ENCODE measurements at regions not wholly inside any gene's neighbourhood (a gene's known extent, or its start where the extent isn't known, plus 50 kb on each side); places are given as distances from the start of the nearest gene placed in this dataset.

GRCh38 chr4:15354371-15355297 is 73.2 kb upstream of the C1QTNF7 start:
- no peak for TF ChIP-seq SIN3A (IDR thresholded peaks at IDR 0.05; ENCODE audit: low read depth, low read length)
- TF ChIP-seq, protein P1, sequence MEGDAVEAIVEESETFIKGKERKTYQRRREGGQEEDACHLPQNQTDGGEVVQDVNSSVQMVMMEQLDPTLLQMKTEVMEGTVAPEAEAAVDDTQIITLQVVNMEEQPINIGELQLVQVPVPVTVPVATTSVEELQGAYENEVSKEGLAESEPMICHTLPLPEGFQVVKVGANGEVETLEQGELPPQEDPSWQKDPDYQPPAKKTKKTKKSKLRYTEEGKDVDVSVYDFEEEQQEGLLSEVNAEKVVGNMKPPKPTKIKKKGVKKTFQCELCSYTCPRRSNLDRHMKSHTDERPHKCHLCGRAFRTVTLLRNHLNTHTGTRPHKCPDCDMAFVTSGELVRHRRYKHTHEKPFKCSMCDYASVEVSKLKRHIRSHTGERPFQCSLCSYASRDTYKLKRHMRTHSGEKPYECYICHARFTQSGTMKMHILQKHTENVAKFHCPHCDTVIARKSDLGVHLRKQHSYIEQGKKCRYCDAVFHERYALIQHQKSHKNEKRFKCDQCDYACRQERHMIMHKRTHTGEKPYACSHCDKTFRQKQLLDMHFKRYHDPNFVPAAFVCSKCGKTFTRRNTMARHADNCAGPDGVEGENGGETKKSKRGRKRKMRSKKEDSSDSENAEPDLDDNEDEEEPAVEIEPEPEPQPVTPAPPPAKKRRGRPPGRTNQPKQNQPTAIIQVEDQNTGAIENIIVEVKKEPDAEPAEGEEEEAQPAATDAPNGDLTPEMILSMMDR (IDR thresholded peaks at IDR 0.05 in 2 of 3, conservative IDR thresholded peaks at IDR 0.05 in 1 of 3; ENCODE audit: control insufficient read depth in 2 of 3, extremely low read depth in 1 of 3, insufficient read depth in 1 of 3, low read depth in 3 of 3, low read length in 3 of 3), result no peak
- TF ChIP-seq RAD51 (IDR thresholded peaks at IDR 0.05), result no peak
- TF ChIP-seq, protein P2, sequence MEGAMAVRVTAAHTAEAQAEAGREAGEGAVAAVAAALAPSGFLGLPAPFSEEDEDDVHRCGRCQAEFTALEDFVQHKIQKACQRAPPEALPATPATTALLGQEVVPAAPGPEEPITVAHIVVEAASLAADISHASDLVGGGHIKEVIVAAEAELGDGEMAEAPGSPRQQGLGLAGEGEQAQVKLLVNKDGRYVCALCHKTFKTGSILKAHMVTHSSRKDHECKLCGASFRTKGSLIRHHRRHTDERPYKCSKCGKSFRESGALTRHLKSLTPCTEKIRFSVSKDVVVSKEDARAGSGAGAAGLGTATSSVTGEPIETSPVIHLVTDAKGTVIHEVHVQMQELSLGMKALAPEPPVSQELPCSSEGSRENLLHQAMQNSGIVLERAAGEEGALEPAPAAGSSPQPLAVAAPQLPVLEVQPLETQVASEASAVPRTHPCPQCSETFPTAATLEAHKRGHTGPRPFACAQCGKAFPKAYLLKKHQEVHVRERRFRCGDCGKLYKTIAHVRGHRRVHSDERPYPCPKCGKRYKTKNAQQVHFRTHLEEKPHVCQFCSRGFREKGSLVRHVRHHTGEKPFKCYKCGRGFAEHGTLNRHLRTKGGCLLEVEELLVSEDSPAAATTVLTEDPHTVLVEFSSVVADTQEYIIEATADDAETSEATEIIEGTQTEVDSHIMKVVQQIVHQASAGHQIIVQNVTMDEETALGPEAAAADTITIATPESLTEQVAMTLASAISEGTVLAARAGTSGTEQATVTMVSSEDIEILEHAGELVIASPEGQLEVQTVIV (IDR thresholded peaks at IDR 0.05; ENCODE audit: borderline replicate concordance, partially characterized antibody), result no peak
- no peak for TF ChIP-seq RAD21 (IDR thresholded peaks at IDR 0.05; ENCODE audit: insufficient read depth, low read depth, low read length)
- no peak for TF ChIP-seq ZNF207 (IDR thresholded peaks at IDR 0.05; ENCODE audit: borderline replicate concordance)
- no peak for TF ChIP-seq TARDBP (IDR thresholded peaks at IDR 0.05; ENCODE audit: borderline replicate concordance)
